Loucy (cell line): ENCODE measurements at regions not wholly inside any gene's neighbourhood (a gene's known extent, or its start where the extent isn't known, plus 50 kb on each side); places are given as distances from the start of the nearest gene placed in this dataset.

ENCODE experiments used
- EZH2phosphoT487 ChIP-seq: fragments of 200-600 bp; IDR thresholded peaks from 2 replicates; pipeline ENCODE4 v1.6.1; 2018; ENCODE audit warnings: antibody characterized with exemption, mild to moderate bottlenecking, moderate library complexity, borderline replicate concordance
- TF ChIP-seq, protein P1 (sequence below): fragments of 200-600 bp; sonication (generic); conservative IDR thresholded peaks from 2 replicates; pipeline ENCODE4 v1.5.1; 2014; ENCODE audit warnings: mild to moderate bottlenecking, antibody characterized with exemption, low read length

DNA sequence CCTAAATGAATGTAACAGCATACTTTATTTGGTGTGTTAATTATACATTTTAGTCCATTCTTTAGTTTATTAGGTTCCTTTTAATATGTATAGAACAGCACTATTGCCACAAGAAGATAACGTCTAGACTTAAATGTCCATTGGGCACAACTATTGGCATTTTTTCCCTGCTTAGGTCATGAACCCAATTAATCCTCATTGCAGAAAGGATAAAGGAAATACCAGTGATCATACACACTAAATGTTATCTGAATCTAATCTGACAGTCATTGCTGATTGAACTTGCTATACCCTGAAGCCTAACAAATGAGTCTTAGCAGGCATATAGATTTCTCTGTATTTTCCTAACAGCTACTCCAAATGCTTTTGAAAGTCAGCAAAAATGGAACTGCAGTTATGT is 2250.0 kb upstream of the AGA start:
- TF ChIP-seq, protein P1, sequence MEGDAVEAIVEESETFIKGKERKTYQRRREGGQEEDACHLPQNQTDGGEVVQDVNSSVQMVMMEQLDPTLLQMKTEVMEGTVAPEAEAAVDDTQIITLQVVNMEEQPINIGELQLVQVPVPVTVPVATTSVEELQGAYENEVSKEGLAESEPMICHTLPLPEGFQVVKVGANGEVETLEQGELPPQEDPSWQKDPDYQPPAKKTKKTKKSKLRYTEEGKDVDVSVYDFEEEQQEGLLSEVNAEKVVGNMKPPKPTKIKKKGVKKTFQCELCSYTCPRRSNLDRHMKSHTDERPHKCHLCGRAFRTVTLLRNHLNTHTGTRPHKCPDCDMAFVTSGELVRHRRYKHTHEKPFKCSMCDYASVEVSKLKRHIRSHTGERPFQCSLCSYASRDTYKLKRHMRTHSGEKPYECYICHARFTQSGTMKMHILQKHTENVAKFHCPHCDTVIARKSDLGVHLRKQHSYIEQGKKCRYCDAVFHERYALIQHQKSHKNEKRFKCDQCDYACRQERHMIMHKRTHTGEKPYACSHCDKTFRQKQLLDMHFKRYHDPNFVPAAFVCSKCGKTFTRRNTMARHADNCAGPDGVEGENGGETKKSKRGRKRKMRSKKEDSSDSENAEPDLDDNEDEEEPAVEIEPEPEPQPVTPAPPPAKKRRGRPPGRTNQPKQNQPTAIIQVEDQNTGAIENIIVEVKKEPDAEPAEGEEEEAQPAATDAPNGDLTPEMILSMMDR: no peak
- TF ChIP-seq EZH2phosphoT487: no peak
